GM18870 (cell line): ENCODE measurements at regions not wholly inside any gene's neighbourhood (a gene's known extent, or its start where the extent isn't known, plus 50 kb on each side); places are given as distances from the start of the nearest gene placed in this dataset.
"Not testable (repeated sequence)": the region's sequence is repeated elsewhere in the genome, so short reads cannot be mapped to it uniquely, and the experiment has no call there.

ENCODE experiments used
- ATAC-seq: cut with Tn5 transposase; IDR thresholded peaks from one replicate; pipeline ENCODE4 v1.9.1; 2021; ENCODE audit warnings: moderate library complexity; ENCODE audit not compliant: unreplicated experiment

DNA sequence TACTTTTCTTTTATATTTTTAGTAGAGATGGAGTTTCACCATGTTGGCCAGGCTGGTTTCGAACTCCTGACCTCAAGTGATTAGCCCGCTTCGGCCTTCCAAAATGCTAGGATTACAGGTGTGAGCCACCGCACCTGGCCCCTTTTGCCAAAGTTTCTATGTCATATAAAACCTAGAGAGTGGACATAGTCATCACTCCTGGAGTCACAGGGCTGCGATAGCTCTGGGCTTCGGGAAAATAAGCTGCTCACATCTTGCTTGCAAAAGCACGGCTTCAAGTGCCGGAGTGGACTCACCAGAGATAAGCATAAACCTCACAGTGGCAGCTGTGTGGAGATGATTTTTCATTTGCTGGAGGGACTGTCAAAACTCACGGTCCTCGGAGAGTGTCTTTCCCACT lies 171.2 kb downstream of the TEX29 start:
- ATAC-seq: no peak

- no peak for ATAC-seq
Observed at GRCh38 chr13:111492341-111492950, 172.0 kb downstream of the TEX29 start.

DNA sequence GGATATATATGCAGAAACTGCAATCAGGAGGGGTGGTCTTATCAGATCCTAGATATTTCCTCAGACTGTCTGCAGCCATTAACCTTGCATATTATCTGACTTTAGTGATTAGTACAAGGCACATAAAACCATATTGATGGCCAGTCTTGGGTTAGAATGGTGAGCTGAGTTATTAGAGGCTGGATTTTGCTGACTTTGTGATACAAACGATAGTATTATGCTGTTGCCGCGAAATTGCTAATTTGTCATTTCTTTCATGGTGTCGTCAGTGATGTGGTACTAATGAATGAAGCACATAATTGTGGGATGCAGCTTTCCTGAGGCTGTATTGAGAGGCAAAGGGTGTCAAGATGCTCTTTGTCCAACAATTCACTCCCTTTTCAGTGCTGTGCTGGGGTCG lies 172.5 kb downstream of the TEX29 start:
- ATAC-seq: no peak

GRCh38 chr13:111493468-111493867 lies 173.0 kb downstream of the TEX29 start:
- no peak for ATAC-seq

DNA sequence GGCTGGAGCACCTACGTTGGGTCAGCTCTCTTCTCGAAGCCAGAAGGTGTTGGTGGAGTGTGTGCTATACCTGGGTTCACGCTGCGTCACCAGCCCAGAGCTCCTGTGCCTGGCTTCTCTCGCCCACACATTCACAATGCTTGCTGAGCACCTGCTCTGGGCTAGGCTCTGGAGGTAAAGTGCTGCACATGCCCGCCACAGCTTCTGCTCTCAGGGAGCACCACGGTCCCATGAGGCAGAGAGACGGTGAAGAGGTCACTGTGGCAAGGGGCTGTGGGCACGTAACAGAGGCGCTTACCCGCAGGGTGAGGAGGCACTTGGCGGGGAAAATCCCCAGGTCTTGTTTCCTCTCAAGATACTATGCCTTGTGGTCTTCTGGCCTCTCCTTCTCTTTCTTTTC lies 174.2 kb downstream of the TEX29 start:
- no peak for ATAC-seq

- ATAC-seq: not testable (repeated sequence)
Observed at GRCh38 chr13:111501596-111502535, 181.4 kb downstream of the TEX29 start.

GRCh38 chr13:111502957-111503356 lies 182.5 kb downstream of the TEX29 start:
- no peak for ATAC-seq

DNA sequence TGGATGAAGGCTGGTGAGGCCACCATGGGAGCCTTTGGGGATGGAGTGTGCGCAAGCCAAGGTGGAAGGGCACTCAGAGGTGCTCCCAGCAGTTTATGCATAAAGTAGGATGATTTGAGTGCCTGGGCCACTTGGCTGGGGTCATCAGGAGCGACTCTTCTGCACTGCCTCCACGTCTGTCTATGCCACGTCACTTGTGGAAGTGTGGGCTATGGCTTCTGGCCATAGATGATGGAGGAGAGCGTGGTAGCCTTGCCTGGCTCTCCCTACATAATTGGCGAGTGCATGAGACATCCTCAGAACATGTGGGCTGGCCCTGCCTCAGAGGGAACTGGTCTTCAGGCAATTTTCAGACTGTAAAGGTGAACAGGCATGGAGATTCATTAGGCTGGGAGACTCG lies 182.9 kb downstream of the TEX29 start:
- no peak for ATAC-seq

GRCh38 chr13:111503905-111504695 lies 183.7 kb downstream of the TEX29 start:
- ATAC-seq: no peak

GRCh38 chr13:111505175-111505777 lies 184.8 kb downstream of the TEX29 start:
- ATAC-seq: no peak

DNA sequence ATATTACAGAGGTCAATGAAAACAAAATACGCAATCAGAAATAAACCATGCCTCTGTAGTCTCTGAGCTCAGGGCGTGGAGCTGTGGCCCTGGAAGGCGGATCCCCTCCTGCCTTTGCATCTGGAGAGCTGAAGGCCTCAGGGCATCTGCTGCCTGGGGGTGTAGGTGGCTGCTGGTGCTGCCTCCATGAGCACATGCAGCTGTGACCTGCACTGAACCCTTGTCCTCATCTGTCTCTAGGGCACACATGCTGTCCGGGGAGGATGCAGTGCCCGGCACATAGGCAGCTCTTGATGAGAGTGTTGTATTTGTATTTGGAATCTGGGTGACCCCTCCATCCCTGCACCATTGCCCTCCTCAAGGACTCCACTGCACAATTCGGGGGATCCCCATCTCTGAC lies 185.7 kb downstream of the TEX29 start:
- ATAC-seq: no peak

GRCh38 chr13:111506621-111507020 lies 186.2 kb downstream of the TEX29 start:
- ATAC-seq: no peak

DNA sequence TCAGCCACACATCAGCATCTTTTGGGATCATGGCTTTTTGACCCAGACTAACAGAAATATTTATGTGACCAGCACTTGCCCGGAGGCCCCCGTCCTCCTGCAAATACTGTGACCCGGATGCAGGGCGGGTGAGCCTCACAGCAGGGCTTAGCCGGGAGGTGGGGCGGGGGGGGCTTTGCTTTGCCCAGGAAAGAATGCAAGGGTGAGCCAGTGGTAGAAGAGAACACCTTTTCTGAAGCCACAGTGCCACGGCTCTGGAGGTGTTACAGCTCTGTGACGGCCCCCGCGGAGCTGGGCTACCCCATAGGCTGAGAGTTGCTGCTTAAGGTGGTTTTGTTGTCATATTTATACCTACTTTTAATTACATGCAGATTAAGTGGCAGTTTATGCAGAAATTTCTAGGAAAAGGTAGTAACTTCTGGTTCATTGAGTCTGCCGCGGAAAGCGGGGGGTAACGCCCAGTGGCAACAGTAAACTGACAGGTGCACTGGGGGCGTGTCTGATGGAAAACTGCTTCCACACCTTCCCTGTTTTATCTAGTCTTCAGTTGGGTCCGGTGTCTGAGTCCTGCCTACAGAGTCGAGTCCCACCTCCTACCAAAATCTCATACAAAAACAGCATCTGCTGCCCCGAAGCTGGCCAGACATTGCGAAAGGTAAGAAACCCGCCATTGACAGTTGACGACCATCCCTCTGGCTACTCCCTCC lies 187.9 kb downstream of the TEX29 start:
- ATAC-seq: no peak

- ATAC-seq: no peak
Observed at GRCh38 chr13:111508902-111509509, 188.6 kb downstream of the TEX29 start.

DNA sequence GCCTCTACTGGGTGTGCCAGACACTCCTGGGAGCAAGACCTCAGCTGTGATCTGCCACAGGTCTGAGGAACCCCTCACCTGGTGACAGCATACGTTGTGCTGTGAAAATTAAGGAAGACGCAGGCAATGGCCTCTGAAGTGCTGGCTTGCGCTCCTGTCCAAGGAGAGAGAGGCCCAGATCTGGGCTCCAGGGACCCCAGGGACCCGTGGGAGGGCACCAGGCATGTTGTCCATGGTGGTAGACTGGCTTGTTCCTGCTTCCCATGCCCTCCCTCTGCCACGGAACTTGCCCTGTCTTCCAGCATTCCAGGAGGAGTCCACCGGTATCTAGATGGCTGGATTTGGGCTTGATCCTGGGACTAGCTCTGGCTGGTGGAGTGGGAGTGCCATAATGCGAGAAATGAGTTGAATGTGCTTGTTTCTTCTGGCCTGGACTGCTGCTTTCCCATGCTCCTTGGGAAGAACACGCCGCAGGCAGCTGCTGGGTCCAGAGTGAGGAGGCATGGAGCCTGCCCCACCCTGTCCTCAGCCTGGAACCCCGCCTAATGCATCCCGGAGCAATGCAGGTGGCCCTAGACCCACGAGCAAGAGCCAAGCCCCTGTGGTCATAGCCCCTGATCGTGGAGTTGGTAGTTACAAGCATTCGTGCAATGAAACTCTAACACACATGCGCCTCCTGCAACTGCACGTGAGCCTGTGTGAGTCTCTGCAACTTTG lies 190.2 kb downstream of the TEX29 start:
- ATAC-seq: no peak

- ATAC-seq: no peak
Observed at GRCh38 chr13:111511219-111511732, 190.8 kb downstream of the TEX29 start.

GRCh38 chr13:111511805-111512504 lies 191.5 kb downstream of the TEX29 start:
- no peak for ATAC-seq

GRCh38 chr13:111512707-111513106 lies 192.3 kb downstream of the TEX29 start:
- no peak for ATAC-seq
